GM23338 (cell line): ENCODE measurements at regions not wholly inside any gene's neighbourhood (a gene's known extent, or its start where the extent isn't known, plus 50 kb on each side); places are given as distances from the start of the nearest gene placed in this dataset.

Source experiments
- ATAC-seq: fragments of 200-7000 bp; cut with Tn5 transposase; 3 replicates; pipeline ENCODE4 v1.9.1; 2020
- DNase-seq: peaks from one replicate; pipeline ENCODE4 v3.0.0-alpha.2; 2015; ENCODE audit warnings: low spot score
- H2AFZ ChIP-seq: fragments of 200-600 bp; sonication (generic); 2 replicates; pipeline ENCODE4 v1.8.0; 2016; ENCODE audit warnings: antibody characterized with exemption, mild to moderate bottlenecking, moderate library complexity
- H3F3A ChIP-seq: fragments of 200-600 bp; sonication (generic); replicated peaks from 2 replicates; pipeline ENCODE4 v1.8.0; 2017; ENCODE audit warnings: antibody characterized with exemption, mixed run types, low read depth
- H3K27ac ChIP-seq: fragments of 200-600 bp; sonication (generic); 2 replicates; pipeline ENCODE4 v1.6.1; 2016; ENCODE audit warnings: low read depth
- H3K27me3 ChIP-seq: fragments of 200-600 bp; sonication (generic); 2 replicates; pipeline ENCODE4 v1.8.0; 2016; ENCODE audit warnings: mild to moderate bottlenecking, mixed run types, moderate library complexity; ENCODE audit not compliant: insufficient read depth
- H3K36me3 ChIP-seq: fragments of 200-600 bp; sonication (generic); 2 replicates; pipeline ENCODE4 v1.8.0; 2016; ENCODE audit warnings: mild to moderate bottlenecking; ENCODE audit not compliant: insufficient read depth
- H3K4me1 ChIP-seq: fragments of 200-600 bp; sonication (generic); 2 replicates; pipeline ENCODE4 v1.8.0; 2016; ENCODE audit warnings: mild to moderate bottlenecking, moderate library complexity; ENCODE audit not compliant: insufficient read depth
- H3K4me2 ChIP-seq: fragments of 200-600 bp; sonication (generic); 2 replicates; pipeline ENCODE4 v1.7.1; 2017; ENCODE audit warnings: mixed run types
- H3K4me3 ChIP-seq: fragments of 200-600 bp; sonication (generic); 2 replicates; pipeline ENCODE4 v1.6.1; 2016; ENCODE audit warnings: mixed run types
- H3K79me2 ChIP-seq: fragments of 200-600 bp; sonication (generic); replicated peaks from 2 replicates; pipeline ENCODE4 v1.8.0; 2017; ENCODE audit warnings: mild to moderate bottlenecking; ENCODE audit not compliant: insufficient read depth
- H3K9me2 ChIP-seq: fragments of 200-600 bp; sonication (generic); 2 replicates; pipeline ENCODE4 v1.8.0; 2017; ENCODE audit not compliant: insufficient read depth
- H4K20me1 ChIP-seq: fragments of 200-600 bp; sonication (generic); replicated peaks from 2 replicates; pipeline ENCODE4 v1.8.0; 2017; ENCODE audit warnings: mild to moderate bottlenecking; ENCODE audit not compliant: insufficient read depth
- H3K27ac Mint-ChIP-seq: 2 replicates; pipeline ENCODE4 v1.8.0; 2020; ENCODE audit warnings: inconsistent platforms, mild to moderate bottlenecking, moderate library complexity, mixed read lengths
- H3K27me3 Mint-ChIP-seq: 3 replicates; pipeline ENCODE4 v1.8.0; 2022; ENCODE audit warnings: low read depth, mild to moderate bottlenecking, moderate library complexity, mixed read lengths, inconsistent platforms; ENCODE audit not compliant: insufficient read depth, poor library complexity
- H3K36me3 Mint-ChIP-seq: 3 replicates; pipeline ENCODE4 v1.8.0; 2021; ENCODE audit warnings: low read depth, mild to moderate bottlenecking, inconsistent platforms, moderate library complexity, mixed read lengths
- H3K4me1 Mint-ChIP-seq: 3 replicates; pipeline ENCODE4 v1.8.0; 2020; ENCODE audit warnings: mild to moderate bottlenecking, inconsistent platforms, mixed read lengths
- H3K4me3 Mint-ChIP-seq: 3 replicates; pipeline ENCODE4 v1.8.0; 2021; ENCODE audit warnings: moderate library complexity, mild to moderate bottlenecking, inconsistent platforms, mixed read lengths
- H3K9me3 Mint-ChIP-seq: 3 replicates; pipeline ENCODE4 v1.8.0; 2020; ENCODE audit warnings: moderate library complexity, mild to moderate bottlenecking, inconsistent platforms, mixed read lengths
- CREB1 ChIP-seq: fragments of 250-450 bp; sonication (Bioruptor Pico); IDR thresholded peaks from 2 replicates; pipeline ENCODE4 v1.5.0; 2020; ENCODE audit warnings: low read depth, mild to moderate bottlenecking, moderate library complexity
- CTCF ChIP-seq, 2 experiments: fragments of 200-600 bp in 1 of 2; sonication (generic) in 1 of 2; conservative IDR thresholded peaks; 2 replicates each; pipeline versions ENCODE4 v1.5.1 to v1.6.1; 2016 to 2017; ENCODE audit warnings: antibody characterized with exemption in 2 of 2, low read depth in 2 of 2, mild to moderate bottlenecking in 2 of 2, moderate library complexity in 1 of 2
- ETS1 ChIP-seq: IDR thresholded peaks from 2 replicates; pipeline ENCODE4 v1.6.1; 2016; ENCODE audit warnings: antibody characterized with exemption
- NANOG ChIP-seq: IDR thresholded peaks from 2 replicates; pipeline ENCODE4 v1.6.1; 2016; ENCODE audit warnings: antibody characterized with exemption, borderline replicate concordance
- STAT1 ChIP-seq: IDR thresholded peaks from one replicate; pipeline ENCODE4 v1.6.1; 2016; ENCODE audit warnings: antibody characterized with exemption; ENCODE audit not compliant: unreplicated experiment
- ZNF331 ChIP-seq: fragments of 250-450 bp; sonication (Bioruptor Pico); IDR thresholded peaks from 2 replicates; pipeline ENCODE4 v1.5.0; 2020; ENCODE audit warnings: low read depth, mild to moderate bottlenecking, moderate library complexity
- ZNF462 ChIP-seq: fragments of 250-450 bp; sonication (Bioruptor Pico); IDR thresholded peaks from 2 replicates; pipeline ENCODE4 v1.5.0; 2020; ENCODE audit warnings: mild to moderate bottlenecking, moderate library complexity

- TF ChIP-seq ZNF462 (CRISPR knock-in tag) = no peak
Observed at GRCh38 chr2:195500879-195501278, 156.1 kb upstream of the SLC39A10 start (continued).

GRCh38 chr2:195498839-195499490 is 158.1 kb upstream of the SLC39A10 start:
- Histone ChIP-seq H3K27ac (no peak overlapping the region), H4K20me1 (no peaks in the 10 kb centered on the region), H2AFZ (no peak overlapping the region), H3K27me3 (no peaks in the 10 kb centered on the region), H3F3A (no peaks in the 10 kb centered on the region), H3K4me2 (no peak overlapping the region), H3K4me1 (no peaks in the 10 kb centered on the region), H3K9me2 (no peaks in the 10 kb centered on the region), H3K4me3 (no peak overlapping the region), H3K36me3 (no peaks in the 10 kb centered on the region), H3K79me2 (no peaks in the 10 kb centered on the region)
- Mint-ChIP-seq H3K9me3 (no peaks in the 10 kb centered on the region), H3K27me3 (no peaks in the 10 kb centered on the region), H3K27ac (no peak overlapping the region), H3K36me3 (no peaks in the 10 kb centered on the region), H3K4me1 (no peaks in the 10 kb centered on the region), H3K4me3 (no peak overlapping the region)
- DNase-seq = no peak
- no peak for ATAC-seq
- TF ChIP-seq STAT1 = no peak
- TF ChIP-seq CREB1 = no peak
- no peak for TF ChIP-seq ZNF331
- no peak for TF ChIP-seq CTCF (conservative IDR thresholded peaks at IDR 0.05; ENCODE audit: low read depth in 2 of 2)
- no peak for TF ChIP-seq NANOG
- TF ChIP-seq ETS1 = no peak
